Iris pigment epithelial cell (primary cell): ENCODE measurements at regions not wholly inside any gene's neighbourhood (a gene's known extent, or its start where the extent isn't known, plus 50 kb on each side); places are given as distances from the start of the nearest gene placed in this dataset.

ENCODE experiments used
- DNase-seq: peaks from one replicate; pipeline ENCODE4 v3.0.0-alpha.2; 2011; ENCODE audit warnings: low read depth

- no peak for DNase-seq
Observed at GRCh38 chr3:76815561-76815960, 224.3 kb upstream of the ROBO2 start.

- no peak for DNase-seq
Observed at GRCh38 chr3:76820481-76820880, 219.4 kb upstream of the ROBO2 start.

- DNase-seq, result no peak
Observed at GRCh38 chr3:76824658-76825240, 215.2 kb upstream of the ROBO2 start.

GRCh38 chr3:76826861-76827260, 213.0 kb upstream of the ROBO2 start:
- no peak for DNase-seq

- DNase-seq, result no peak
Observed at GRCh38 chr3:76827701-76828226, 212.1 kb upstream of the ROBO2 start.

- no peak for DNase-seq
Observed at GRCh38 chr3:76834657-76835056, 205.2 kb upstream of the ROBO2 start.

- DNase-seq, result no peak
Observed at GRCh38 chr3:76841747-76842146, 198.2 kb upstream of the ROBO2 start.

- no peak for DNase-seq
Observed at GRCh38 chr3:76842216-76842615, 197.7 kb upstream of the ROBO2 start.

- no peak for DNase-seq
Observed at GRCh38 chr3:76855451-76855850, 184.4 kb upstream of the ROBO2 start.

GRCh38 chr3:76859596-76859995, 180.3 kb upstream of the ROBO2 start:
- DNase-seq, result peak; percentile 12

GRCh38 chr3:76864355-76864754, 175.5 kb upstream of the ROBO2 start:
- DNase-seq, result no peak

GRCh38 chr3:76866729-76867408, 173.0 kb upstream of the ROBO2 start:
- no peak for DNase-seq

GRCh38 chr3:76869726-76870384, 170.0 kb upstream of the ROBO2 start:
- no peak for DNase-seq

- no peak for DNase-seq
Observed at GRCh38 chr3:76871655-76872054, 168.2 kb upstream of the ROBO2 start.

- DNase-seq, result no peak
Observed at GRCh38 chr3:76872999-76873398, 166.9 kb upstream of the ROBO2 start.

- no peak for DNase-seq
Observed at GRCh38 chr3:76873532-76874242, 166.2 kb upstream of the ROBO2 start.

GRCh38 chr3:76879959-76880358, 159.9 kb upstream of the ROBO2 start:
- DNase-seq, result no peak

GRCh38 chr3:76886761-76887500, 153.0 kb upstream of the ROBO2 start:
- no peak for DNase-seq

- DNase-seq, result peak; percentile 11
Observed at GRCh38 chr3:76888856-76889255, 151.0 kb upstream of the ROBO2 start.

- DNase-seq, result no peak
Observed at GRCh38 chr3:76889911-76890310, 150.0 kb upstream of the ROBO2 start.

GRCh38 chr3:76897076-76897475, 142.8 kb upstream of the ROBO2 start:
- no peak for DNase-seq

- DNase-seq, result peak; percentile 23
Observed at GRCh38 chr3:76900596-76900995, 139.3 kb upstream of the ROBO2 start.
